Heart left ventricle (tissue), 13 donors: ENCODE measurements at regions not wholly inside any gene's neighbourhood (a gene's known extent, or its start where the extent isn't known, plus 50 kb on each side); places are given as distances from the start of the nearest gene placed in this dataset.

ENCODE experiments used
- POLR2A ChIP-seq, 2 donors: fragments of 450-650 bp; IDR thresholded peaks; one replicate each; pipeline ENCODE4 v1.6.1; 2017; ENCODE audit warnings: antibody characterized with exemption in 2 of 2, mild to moderate bottlenecking in 2 of 2, moderate library complexity in 2 of 2
- TF ChIP-seq, protein P1 (sequence below), 12 donors: fragments of 200-600 bp; sonication (generic) in 4 of 12; IDR thresholded peaks; one replicate each; pipeline versions ENCODE4 v1.5.0 to v1.8.0; 2018 to 2022; ENCODE audit warnings: antibody characterized with exemption in 12 of 12, mild to moderate bottlenecking in 5 of 12
- donor health status: ischemic (EF 13 %, LVEDD 7.1; RV severe dilation, severe dysfunction).
- donor health status: DM: no; HTN: yes; CAD: no.
- donor health status: DM: no; HTN: no; CAD: no.
- donor health status: ischemic (EF 25% LVEDD 6.9; RV normal size, moderate dysfunction).
- donor health status: ischemic (EF 25% LVEDD 5.7; RV mildly dilated, moderate dysfunction).
- donor health status: ischemic (EF 35%, LVEDD 5.7; RV mildly dilated, moderate dysfunction).
- donor health status: nonischemic (EF 11% LVEDD 7.7; RV severe dilation, severe dysfunction).
- donor health status: DM: yes; HTN: yes; CAD: no.
- donor health status: PGD.
- donor health status: ischemic (EF 29% LVEDD 5.4; RV normal size, mild dysfunction).
- donor health status: nonischemic (EF 23%, LVEDD 6.1; RV moderate dilation, normal function).

DNA sequence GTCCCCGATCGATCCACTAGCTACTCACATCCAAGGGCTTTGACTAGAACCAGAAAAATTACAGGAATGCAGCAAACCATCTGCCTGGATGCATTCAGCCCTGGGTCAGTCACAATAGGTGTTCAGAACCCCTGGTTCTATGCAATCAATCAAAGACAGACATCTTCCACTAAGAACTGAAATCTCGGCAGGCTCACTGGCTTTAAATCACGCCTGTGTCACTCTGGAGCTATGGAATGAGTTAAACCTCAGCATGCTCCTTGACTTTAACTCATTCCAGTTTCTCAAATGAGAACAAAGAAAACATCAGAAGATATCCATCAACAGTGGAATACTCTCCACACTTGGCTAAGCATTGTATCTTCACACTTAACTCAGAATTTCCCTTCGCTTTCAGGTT, 68.1 kb upstream of the SPTBN1 start:
- TF ChIP-seq, protein P1, sequence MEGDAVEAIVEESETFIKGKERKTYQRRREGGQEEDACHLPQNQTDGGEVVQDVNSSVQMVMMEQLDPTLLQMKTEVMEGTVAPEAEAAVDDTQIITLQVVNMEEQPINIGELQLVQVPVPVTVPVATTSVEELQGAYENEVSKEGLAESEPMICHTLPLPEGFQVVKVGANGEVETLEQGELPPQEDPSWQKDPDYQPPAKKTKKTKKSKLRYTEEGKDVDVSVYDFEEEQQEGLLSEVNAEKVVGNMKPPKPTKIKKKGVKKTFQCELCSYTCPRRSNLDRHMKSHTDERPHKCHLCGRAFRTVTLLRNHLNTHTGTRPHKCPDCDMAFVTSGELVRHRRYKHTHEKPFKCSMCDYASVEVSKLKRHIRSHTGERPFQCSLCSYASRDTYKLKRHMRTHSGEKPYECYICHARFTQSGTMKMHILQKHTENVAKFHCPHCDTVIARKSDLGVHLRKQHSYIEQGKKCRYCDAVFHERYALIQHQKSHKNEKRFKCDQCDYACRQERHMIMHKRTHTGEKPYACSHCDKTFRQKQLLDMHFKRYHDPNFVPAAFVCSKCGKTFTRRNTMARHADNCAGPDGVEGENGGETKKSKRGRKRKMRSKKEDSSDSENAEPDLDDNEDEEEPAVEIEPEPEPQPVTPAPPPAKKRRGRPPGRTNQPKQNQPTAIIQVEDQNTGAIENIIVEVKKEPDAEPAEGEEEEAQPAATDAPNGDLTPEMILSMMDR (IDR thresholded peaks at IDR 0.05), result no peak
- no peak for TF ChIP-seq POLR2A (IDR thresholded peaks at IDR 0.05)
